Esophagus muscularis mucosa (tissue), 3 donors: ENCODE measurements at regions not wholly inside any gene's neighbourhood (a gene's known extent, or its start where the extent isn't known, plus 50 kb on each side); places are given as distances from the start of the nearest gene placed in this dataset.

ENCODE experiments used
- CTCF ChIP-seq, 3 experiments: fragments of 200-600 bp in 2 of 3; fragments of 450-650 bp in 1 of 3; sonication (generic) in 2 of 3; IDR thresholded peaks; one replicate each; pipeline ENCODE4 v1.5.1; 2017 to 2019; ENCODE audit warnings: antibody characterized with exemption in 3 of 3, mild to moderate bottlenecking in 2 of 3, moderate library complexity in 1 of 3
- EP300 ChIP-seq: sonication (generic); formaldehyde crosslinking; IDR thresholded peaks from one replicate; pipeline ENCODE4 v1.6.1; 2017; ENCODE audit warnings: antibody characterized with exemption

GRCh38 chr7:25032774-25033743, 53.1 kb upstream of the OSBPL3 start:
- TF ChIP-seq CTCF (IDR thresholded peaks at IDR 0.05): no peak
- no peak for TF ChIP-seq EP300
